HG02798 (cell line): ENCODE measurements at regions not wholly inside any gene's neighbourhood (a gene's known extent, or its start where the extent isn't known, plus 50 kb on each side); places are given as distances from the start of the nearest gene placed in this dataset.
"Not testable (repeated sequence)": the region's sequence is repeated elsewhere in the genome, so short reads cannot be mapped to it uniquely, and the experiment has no call there.

Experiments
- ATAC-seq: cut with Tn5 transposase; IDR thresholded peaks from one replicate; pipeline ENCODE4 v1.9.1; 2021; ENCODE audit warnings: mild to moderate bottlenecking; ENCODE audit not compliant: unreplicated experiment, poor library complexity

- no peak for ATAC-seq
Observed at GRCh38 chr1:221234791-221235190, 355.5 kb downstream of the HLX start.

- no peak for ATAC-seq
Observed at GRCh38 chr1:221237587-221237986, 358.3 kb downstream of the HLX start.

- ATAC-seq, result no peak
Observed at GRCh38 chr1:221239181-221239580, 359.9 kb downstream of the HLX start.

DNA sequence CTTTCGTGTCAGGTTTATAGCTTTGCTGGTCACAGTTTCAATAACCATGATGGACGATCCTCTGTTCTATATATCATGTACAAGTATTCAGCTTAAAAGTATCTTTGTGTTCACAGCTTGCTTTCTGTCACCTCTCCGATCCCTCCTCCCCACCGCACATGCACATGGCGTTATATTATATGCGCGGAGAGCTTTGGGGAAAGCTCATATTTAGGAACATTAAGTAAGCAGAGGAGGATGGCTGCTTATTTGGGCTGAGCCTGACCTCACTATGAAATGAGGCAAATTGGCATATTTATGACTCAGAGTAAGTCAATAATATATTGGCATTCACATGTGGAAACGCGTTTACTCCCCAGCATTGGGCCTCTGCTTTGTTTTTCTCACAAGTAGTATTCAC is 360.5 kb downstream of the HLX start:
- ATAC-seq, result no peak

- no peak for ATAC-seq
Observed at GRCh38 chr1:221240690-221241089, 361.4 kb downstream of the HLX start.

DNA sequence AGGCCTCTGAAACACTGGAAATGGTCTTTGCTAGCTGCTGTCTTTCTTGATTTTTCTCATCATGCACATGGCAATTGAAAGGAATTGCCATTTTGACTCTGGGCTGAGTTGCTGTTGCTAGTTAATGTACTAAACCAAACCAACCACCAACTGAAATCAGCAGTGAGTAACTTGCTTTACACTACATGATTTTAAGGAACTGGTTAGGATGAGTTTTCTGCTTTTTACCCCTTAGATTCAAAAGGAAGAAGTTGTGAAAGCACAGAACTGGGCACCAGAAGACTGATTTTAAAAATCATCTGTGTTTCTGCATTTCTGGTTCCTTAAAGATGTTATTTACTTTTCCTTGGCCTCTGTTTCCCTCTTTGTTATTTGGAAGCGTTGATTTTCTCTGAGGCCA is 361.9 kb downstream of the HLX start:
- ATAC-seq, result no peak

DNA sequence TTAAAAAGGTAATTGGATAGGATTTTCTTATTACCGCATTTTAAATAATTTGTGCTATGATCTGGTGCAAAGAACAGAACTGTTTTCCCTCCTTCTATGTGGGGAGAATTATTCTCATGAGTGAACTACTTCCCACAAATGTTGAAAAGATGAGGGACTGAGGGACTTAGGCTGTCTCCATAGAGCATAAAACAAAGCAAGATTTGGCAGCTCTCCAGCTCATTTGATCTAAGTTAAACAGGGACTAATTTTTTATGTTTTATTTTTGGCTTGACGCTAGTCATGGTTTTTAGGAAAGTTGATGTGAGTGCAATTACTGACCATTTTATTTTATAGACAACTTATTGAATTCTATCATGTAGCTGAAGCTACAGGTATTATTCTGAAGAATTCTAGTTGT is 362.3 kb downstream of the HLX start:
- ATAC-seq, result no peak

DNA sequence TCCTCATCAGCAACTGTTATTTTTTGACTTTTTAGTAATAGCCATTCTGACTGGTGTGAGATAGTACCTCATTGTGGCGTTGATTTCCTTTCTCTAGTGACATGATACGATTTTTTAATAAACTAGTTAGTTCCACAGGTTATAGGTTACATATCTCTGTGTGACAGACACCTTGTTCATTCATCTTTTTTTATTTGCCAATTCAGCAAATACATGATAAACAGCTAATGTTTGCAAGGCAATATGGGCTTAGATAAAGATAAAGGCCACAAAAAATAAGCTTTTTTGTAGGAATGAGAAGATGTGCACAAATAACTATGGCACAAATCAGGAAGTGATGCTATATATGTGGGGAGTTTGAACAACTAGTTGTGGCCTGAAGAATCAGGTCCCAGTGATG is 366.8 kb downstream of the HLX start:
- ATAC-seq, result no peak

DNA sequence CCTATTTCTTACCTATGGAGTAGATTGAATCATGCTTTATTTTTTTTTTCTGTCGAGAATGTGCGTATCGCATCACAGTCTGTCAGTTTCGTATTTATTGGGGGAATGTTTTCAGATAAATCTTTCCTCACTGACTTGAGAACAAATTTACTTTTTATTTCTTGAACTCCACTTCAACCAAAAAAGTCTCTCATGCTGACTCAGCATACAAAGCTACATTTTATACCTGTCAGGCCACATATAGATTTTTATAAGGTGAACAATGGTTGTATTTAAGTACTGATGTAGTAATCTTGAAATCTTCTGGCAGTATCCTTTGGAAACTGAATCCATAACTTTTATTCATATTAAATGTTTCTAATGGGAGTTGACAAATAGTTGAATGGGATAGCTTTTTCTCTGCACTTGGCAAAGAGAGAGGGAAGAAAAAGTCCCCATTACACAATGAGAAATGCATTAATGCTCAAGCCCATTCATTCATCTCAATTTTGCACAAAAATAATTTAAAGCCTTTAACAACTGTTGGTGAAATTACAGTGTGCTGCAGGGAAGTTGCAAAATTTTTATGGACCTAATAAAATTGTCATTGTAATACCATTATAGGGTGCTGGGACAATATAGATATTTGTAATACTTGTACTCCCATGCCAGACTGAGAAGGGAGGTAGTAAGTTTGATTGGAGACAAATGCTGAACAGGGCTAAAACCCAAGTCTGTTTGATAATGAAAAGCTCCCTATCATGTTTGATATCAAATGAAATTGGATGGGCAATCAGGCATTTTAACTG is 367.6 kb downstream of the HLX start:
- no peak for ATAC-seq

- ATAC-seq, result no peak
Observed at GRCh38 chr1:221251580-221251979, 372.3 kb downstream of the HLX start.

DNA sequence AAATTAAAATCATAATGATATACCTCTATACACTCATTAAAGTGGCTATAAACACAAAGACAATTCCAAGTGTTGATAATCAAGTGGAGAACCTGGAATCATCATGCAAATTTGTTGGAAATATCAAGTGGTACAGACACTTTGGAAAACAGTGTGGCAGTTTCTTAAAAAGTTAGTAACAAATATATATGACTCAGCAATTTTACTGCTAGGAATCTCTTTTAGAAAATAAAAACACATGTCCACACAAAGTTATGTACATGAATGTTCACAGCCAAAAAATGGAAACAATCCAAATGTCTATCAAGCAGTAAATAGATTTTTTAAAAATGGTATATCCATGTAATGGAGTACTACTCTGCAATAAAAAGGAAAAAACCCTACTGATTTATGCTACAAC is 375.6 kb downstream of the HLX start:
- ATAC-seq, result no peak

DNA sequence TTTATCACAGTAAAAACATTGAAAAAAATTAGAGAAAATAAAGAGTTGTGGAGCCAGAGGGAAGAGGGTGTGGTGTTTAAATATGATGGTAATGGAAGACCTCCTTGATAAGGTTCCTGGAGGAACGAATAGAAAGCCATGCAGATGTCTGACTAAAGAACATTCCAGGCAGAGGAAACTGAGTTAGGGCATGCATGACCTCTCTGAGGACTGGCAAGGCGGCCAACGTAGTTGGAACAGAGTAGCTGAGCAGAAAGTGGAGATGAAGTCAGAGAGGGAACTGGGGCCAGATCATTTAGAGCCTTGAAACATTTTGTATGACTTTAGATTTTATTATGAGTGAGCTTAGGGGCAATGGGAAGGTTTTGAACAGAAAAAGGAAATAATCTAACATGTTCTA is 377.5 kb downstream of the HLX start:
- ATAC-seq, result no peak

GRCh38 chr1:221257548-221257947 is 378.3 kb downstream of the HLX start:
- ATAC-seq, result not testable (repeated sequence)

- ATAC-seq, result not testable (repeated sequence)
Observed at GRCh38 chr1:221262677-221263076, 383.4 kb downstream of the HLX start.

DNA sequence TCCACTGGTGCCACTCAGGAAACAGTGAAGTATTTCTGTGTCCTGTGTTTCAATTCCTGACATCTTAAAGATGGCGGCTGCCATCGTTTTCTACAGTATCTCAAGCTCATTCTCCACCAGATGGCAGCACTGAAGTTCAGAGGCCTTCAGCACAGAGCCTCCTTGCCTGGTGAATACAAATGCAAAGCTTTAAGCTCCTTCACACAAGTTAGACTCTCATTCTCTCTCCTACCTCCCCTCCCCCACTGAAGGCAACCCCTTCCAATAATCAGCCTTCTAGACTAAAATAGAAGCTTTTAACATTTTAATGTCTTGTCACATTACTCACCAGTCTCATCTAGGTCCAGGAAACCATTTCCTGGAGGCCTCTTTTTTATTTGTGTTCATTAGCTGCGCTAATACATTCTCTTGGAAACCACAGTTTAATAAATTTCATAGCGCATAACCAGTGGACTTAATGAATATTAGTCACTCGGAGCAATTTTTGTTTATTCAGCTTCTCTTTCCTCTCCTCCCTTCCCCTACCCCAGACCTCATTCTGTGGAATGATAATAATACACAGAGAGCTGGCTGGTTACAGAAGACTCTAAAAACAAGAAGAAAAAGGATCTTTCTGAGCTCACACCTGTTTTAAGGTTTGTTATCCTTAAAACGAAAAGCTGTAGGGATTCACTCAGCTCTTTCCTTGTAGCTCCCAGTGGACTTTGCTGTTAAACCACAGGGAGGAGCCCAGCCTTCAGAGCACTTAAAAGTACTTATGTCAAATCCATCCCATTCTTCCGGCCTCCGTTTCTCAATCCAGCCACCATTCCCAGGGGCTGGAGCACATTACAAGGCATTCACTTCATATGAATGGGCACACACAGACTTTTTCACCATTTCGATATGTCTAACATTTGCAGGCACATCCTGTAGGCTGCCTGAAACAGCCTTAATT is 384.9 kb downstream of the HLX start:
- ATAC-seq, result peak; percentile 93

DNA sequence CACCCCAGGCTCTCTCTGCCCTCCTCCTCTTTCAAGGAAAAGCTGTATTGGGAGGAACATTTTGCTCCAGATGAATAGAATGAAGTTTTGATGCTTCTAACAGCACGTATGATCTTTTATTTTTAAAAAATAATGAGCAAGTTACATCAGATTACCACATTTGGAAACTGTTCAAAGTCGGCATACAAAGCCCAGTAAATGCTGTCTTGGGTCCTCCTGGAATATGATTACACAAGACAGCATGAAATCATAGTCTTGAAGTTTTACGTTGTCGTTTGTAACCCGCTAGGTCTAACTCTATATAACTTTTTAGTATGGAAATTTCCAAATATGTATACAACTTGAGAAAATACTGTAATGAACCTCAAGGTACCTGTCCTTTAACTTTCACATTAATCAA is 385.6 kb downstream of the HLX start:
- no peak for ATAC-seq

DNA sequence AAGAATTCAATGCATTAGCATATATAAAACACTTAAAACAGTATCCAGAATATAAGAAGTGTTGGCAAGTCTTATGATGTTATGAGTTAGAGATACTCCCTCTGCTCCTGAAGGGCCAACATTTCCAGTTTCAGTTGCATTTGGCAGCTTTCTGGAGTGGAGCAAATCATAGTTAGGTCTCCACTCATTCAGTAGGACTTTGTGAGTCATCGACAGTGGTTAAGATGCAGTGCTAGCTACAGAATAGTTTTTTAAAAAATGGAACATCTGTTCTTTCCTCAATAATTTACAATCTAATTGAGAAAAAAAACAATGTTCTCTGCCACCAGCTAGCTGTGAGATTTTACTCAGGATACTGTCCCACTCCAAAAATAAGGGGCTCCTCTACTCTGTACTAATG is 389.1 kb downstream of the HLX start:
- ATAC-seq, result no peak

- ATAC-seq, result no peak
Observed at GRCh38 chr1:221271701-221272100, 392.5 kb downstream of the HLX start.

- no peak for ATAC-seq
Observed at GRCh38 chr1:221272940-221273339, 393.7 kb downstream of the HLX start.

GRCh38 chr1:221274373-221274772 is 395.1 kb downstream of the HLX start:
- no peak for ATAC-seq

- no peak for ATAC-seq
Observed at GRCh38 chr1:221276896-221277409, 397.7 kb downstream of the HLX start.
